Mammary epithelial cell (primary cell): ENCODE measurements at regions not wholly inside any gene's neighbourhood (a gene's known extent, or its start where the extent isn't known, plus 50 kb on each side); places are given as distances from the start of the nearest gene placed in this dataset.

Source experiments
- EZH2 ChIP-seq: IDR thresholded peaks from 2 replicates; pipeline ENCODE4 v1.6.1; 2012; ENCODE audit warnings: low read length, inconsistent platforms, borderline replicate concordance
- TF ChIP-seq, protein P1 (sequence below), 2 donors: IDR thresholded peaks in 1 of 2; conservative IDR thresholded peaks in 1 of 2; 2 replicates each; pipeline ENCODE4 v1.5.1; 2011 to 2012; ENCODE audit warnings: inconsistent platforms in 2 of 2, low read length in 2 of 2, mild to moderate bottlenecking in 2 of 2, control low read depth in 1 of 2, low read depth in 1 of 2; ENCODE audit not compliant: insufficient read depth in 1 of 2; ENCODE audit errors: extremely low read depth in 1 of 2

DNA sequence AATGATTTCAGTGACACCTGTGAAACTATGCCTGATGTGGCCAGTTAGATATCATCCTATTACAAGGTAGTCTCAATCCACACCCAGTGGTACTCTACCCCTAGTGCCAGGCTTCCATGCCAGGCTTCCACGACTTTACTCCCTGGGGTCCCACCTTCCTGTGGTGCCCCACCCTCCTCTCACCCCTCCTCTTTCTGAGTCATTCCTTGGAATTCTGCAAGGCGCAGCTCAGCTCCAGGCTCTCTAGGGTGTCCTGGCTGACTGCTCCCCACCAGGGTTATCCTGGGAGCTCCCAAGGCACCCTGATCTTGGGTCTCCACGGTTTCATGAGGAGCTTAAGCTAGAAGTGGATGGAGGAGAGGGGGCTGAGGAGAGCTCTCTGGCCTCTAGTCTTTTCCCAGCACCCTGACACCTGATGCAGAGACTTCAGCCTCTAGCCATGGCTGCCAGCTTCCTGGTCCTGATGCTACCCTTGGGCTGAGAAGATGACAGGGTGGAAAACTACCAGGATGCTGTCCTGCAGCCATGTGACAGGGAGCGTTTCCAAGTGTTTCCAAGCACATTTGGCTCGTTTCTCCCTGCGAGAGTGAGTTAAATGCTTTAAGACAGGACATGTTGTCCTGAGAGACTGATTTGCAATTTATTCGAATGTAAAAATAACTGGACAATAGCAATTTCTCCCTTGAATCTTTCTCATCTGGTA lies 1461.2 kb downstream of the TBC1D22A start:
- TF ChIP-seq, protein P1, sequence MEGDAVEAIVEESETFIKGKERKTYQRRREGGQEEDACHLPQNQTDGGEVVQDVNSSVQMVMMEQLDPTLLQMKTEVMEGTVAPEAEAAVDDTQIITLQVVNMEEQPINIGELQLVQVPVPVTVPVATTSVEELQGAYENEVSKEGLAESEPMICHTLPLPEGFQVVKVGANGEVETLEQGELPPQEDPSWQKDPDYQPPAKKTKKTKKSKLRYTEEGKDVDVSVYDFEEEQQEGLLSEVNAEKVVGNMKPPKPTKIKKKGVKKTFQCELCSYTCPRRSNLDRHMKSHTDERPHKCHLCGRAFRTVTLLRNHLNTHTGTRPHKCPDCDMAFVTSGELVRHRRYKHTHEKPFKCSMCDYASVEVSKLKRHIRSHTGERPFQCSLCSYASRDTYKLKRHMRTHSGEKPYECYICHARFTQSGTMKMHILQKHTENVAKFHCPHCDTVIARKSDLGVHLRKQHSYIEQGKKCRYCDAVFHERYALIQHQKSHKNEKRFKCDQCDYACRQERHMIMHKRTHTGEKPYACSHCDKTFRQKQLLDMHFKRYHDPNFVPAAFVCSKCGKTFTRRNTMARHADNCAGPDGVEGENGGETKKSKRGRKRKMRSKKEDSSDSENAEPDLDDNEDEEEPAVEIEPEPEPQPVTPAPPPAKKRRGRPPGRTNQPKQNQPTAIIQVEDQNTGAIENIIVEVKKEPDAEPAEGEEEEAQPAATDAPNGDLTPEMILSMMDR (conservative IDR thresholded peaks at IDR 0.05 in 1 of 2, IDR thresholded peaks at IDR 0.05 in 1 of 2; ENCODE audit: extremely low read depth in 1 of 2, insufficient read depth in 1 of 2, low read depth in 1 of 2, low read length in 2 of 2): no peak
- TF ChIP-seq EZH2: no peak
